C4-2B (cell line): ENCODE measurements at regions not wholly inside any gene's neighbourhood (a gene's known extent, or its start where the extent isn't known, plus 50 kb on each side); places are given as distances from the start of the nearest gene placed in this dataset.

ENCODE experiments used
- H3K27ac ChIP-seq: fragments of 450-650 bp; 2 replicates; pipeline ENCODE4 v1.5.1; 2017
- CTCF ChIP-seq: fragments of 450-650 bp; conservative IDR thresholded peaks from 2 replicates; pipeline ENCODE4 v1.5.1; 2017; ENCODE audit warnings: mild to moderate bottlenecking
- ZFX ChIP-seq: fragments of 450-650 bp; IDR thresholded peaks from 2 replicates; pipeline ENCODE4 v1.6.1; 2017

DNA sequence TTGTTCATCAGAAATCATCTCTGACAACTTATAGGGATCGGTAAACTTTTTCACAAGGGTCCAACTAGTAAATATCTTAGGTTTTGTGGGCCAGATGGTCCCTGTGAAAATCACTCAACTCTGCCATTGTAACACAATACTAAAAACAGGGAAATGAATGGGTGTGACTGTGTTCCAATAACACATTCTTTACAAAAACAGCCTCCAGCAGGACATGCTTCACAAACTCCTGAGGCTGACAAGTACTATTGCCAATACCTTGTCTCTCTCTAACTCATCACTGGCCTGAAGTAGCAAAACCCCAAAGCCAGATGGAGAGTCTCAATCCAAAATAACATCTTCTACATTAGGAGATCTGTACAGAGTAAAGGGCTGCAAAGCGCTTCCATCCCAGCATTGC lies 312.3 kb downstream of the TOX3 start:
- TF ChIP-seq ZFX = no peak
- TF ChIP-seq CTCF = no peak
- H3K27ac ChIP-seq = no peak overlapping the region

- H3K27ac ChIP-seq = no peak overlapping the region
- TF ChIP-seq CTCF = no peak
- TF ChIP-seq ZFX = no peak
These were observed 317.5 kb downstream of the TOX3 start for GRCh38 chr16:52229471-52229870.

DNA sequence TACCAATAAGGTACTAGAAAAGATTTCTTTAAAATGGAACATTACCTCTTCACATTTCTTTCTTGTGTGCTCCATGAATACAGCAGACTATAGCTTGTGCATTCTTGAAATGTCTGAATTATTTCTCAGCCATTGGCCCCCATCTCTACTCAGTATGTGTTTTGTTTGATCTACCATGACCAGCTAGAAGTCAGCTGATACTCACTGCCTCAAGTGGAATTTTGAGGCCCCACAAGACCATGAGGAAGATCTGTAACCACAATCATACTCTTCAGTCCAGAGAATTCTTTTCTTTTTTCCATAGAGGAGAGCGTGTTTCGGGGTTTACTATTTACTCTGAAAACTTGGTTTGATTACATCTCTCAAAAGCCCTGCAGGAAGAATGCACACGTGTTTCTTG lies 319.1 kb downstream of the TOX3 start:
- no peak for TF ChIP-seq CTCF
- TF ChIP-seq ZFX = no peak
- no peak overlapping the region for H3K27ac ChIP-seq

DNA sequence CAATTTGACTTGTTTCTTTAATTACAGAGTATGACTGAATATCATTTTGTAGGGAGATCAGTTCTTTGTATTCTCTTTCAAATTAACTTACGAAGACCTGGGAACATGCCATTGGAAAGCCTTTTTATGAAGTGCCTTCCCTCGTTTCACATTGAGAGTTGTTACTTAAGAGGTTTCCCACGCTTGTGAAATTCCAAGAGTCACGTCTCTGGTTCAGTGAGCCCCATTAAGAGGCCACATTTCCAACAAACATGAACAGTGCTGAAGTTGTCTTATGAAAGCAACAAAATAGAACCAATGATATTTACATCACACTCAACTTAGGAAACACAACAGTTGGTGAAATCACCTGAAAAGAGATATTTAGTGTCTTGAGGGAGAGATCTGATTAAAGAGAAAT lies 334.1 kb downstream of the TOX3 start:
- no peak overlapping the region for H3K27ac ChIP-seq
- no peak for TF ChIP-seq CTCF
- no peak for TF ChIP-seq ZFX

DNA sequence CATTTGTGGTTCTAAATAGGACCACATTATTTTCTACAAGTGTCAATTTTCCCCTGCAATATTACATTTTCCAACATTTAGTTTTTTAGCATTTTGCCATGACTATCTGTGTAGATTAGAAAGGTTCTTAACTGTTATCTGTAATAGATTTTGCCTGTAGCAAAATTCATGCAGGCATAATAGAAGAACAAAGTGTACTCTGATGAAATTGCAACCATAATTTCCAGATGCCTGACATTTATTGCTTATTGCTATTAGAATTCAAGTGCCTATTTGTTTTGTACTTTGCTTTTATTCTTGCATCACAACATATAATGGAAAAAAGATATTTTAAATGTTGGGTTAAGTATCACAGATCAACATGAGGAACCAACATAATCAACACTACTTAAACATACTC lies 337.7 kb downstream of the TOX3 start:
- no peak overlapping the region for H3K27ac ChIP-seq
- TF ChIP-seq CTCF (no peak), ZFX (no peak)

DNA sequence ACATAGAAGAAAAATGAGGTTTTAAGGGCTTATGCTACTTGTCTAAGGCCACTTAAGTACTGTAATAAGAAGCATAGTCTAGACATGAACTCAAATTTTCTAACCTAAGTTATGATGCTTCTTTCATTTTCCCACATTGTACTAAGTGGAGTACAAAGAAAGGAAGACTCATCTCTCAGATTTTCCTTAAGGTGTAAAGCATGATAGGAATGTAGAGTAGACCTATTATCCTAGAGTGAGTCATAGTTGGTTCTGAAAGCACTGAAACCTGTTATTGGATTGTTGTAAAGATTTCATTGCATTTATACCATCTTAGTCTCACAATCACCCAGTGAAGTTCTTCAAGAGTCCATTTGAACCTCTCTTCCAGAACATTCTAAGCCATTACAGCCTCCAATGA lies 343.8 kb downstream of the TOX3 start:
- TF ChIP-seq ZFX (no peak), CTCF (no peak)
- no peak overlapping the region for H3K27ac ChIP-seq

DNA sequence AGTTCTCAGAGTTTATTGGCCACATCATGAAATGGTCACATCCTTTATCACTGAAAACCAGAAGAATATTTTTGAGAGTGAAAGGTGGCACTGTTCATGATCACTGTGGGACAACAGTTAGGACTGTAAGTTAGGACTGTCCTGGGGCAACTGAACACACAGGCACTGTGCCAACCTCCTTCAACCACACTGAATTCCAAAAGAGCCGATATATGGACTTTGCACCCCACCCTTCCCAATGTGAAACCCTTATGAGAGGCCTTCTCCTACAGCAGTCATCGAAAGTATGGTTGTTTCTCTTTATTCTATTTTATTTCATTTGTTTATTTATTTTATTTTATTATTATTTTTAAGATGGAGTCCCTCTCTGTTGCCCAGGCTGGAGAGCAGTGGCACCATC lies 353.5 kb downstream of the TOX3 start:
- H3K27ac ChIP-seq = no peak overlapping the region
- no peak for TF ChIP-seq CTCF
- no peak for TF ChIP-seq ZFX
